ENCODE measurements at regions not wholly inside any gene's neighbourhood (a gene's known extent, or its start where the extent isn't known, plus 50 kb on each side); places are given as distances from the start of the nearest gene placed in this dataset.

DNA sequence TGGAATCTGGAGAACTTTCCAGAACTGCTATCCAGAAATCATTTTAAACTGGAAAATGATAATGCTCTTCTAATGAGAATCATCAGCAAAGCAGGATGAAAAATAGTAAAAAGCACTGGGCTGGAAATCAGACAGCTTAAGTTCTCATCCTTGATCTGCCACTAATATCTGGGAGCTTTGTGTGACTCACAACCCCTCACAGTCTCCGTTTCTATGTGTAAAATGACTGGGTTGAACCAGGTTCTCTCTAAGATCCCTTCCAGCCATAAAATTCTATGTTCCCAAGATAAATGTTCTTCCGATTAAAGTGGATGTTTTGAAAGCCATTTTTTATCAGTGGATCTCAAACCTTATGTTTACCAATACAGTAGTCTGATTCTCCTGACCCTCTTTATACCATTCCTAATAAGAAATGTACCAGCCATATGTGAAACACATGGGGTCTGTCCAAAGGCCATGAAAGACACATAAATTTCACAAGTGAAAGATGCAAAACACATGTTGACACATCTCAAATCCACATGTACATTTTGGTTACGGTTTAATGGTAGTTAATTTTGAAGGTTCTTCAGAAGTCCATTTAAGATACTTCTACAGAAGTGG is 188.8 kb downstream of the EN1 start:
- H3K27me3 Mint-ChIP-seq (ENCODE audit: low read depth) = no peaks in the 10 kb centered on the region
- ChIA-PET CTCF (no interaction called here), POLR2A (no interaction called here)
- ATAC-seq (no peak), DNase-seq (ENCODE audit: low spot score) (no peak)
- no peak overlapping the region for H3K4me3 Mint-ChIP-seq
- no peak overlapping the region for H3K27ac Mint-ChIP-seq
- H3K4me1 Mint-ChIP-seq = peaks cover 8% of the 10 kb centered on the region
- TF ChIP-seq RORB (CRISPR knock-in tag; IDR thresholded peaks at IDR 0.05) (no peak), GRHL2 (CRISPR knock-in tag; IDR thresholded peaks at IDR 0.05; ENCODE audit: insufficient replicate concordance, severe bottlenecking) (no peak), MYBL2 (CRISPR knock-in tag; IDR thresholded peaks at IDR 0.05) (no peak), NFATC4 (CRISPR knock-in tag; IDR thresholded peaks at IDR 0.05) (no peak), FOXJ3 (CRISPR knock-in tag; IDR thresholded peaks at IDR 0.05; ENCODE audit: borderline replicate concordance) (no peak), ETV6 (CRISPR knock-in tag; IDR thresholded peaks at IDR 0.05) (no peak), ZNF671 (CRISPR knock-in tag; IDR thresholded peaks at IDR 0.05) (no peak), ZNF219 (CRISPR knock-in tag; IDR thresholded peaks at IDR 0.05; ENCODE audit: borderline replicate concordance) (no peak), ZNF423 (CRISPR knock-in tag; IDR thresholded peaks at IDR 0.05) (no peak), PRDM15 (CRISPR knock-in tag; IDR thresholded peaks at IDR 0.05) (no peak)
- TF ChIP-seq, protein P1, sequence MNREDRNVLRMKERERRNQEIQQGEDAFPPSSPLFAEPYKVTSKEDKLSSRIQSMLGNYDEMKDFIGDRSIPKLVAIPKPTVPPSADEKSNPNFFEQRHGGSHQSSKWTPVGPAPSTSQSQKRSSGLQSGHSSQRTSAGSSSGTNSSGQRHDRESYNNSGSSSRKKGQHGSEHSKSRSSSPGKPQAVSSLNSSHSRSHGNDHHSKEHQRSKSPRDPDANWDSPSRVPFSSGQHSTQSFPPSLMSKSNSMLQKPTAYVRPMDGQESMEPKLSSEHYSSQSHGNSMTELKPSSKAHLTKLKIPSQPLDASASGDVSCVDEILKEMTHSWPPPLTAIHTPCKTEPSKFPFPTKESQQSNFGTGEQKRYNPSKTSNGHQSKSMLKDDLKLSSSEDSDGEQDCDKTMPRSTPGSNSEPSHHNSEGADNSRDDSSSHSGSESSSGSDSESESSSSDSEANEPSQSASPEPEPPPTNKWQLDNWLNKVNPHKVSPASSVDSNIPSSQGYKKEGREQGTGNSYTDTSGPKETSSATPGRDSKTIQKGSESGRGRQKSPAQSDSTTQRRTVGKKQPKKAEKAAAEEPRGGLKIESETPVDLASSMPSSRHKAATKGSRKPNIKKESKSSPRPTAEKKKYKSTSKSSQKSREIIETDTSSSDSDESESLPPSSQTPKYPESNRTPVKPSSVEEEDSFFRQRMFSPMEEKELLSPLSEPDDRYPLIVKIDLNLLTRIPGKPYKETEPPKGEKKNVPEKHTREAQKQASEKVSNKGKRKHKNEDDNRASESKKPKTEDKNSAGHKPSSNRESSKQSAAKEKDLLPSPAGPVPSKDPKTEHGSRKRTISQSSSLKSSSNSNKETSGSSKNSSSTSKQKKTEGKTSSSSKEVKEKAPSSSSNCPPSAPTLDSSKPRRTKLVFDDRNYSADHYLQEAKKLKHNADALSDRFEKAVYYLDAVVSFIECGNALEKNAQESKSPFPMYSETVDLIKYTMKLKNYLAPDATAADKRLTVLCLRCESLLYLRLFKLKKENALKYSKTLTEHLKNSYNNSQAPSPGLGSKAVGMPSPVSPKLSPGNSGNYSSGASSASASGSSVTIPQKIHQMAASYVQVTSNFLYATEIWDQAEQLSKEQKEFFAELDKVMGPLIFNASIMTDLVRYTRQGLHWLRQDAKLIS (CRISPR knock-in tag; IDR thresholded peaks at IDR 0.05; ENCODE audit: borderline replicate concordance) = no peak
- no peaks in the 10 kb centered on the region for H3K36me3 Mint-ChIP-seq
- no peaks in the 10 kb centered on the region for H3K9me3 Mint-ChIP-seq

DNA sequence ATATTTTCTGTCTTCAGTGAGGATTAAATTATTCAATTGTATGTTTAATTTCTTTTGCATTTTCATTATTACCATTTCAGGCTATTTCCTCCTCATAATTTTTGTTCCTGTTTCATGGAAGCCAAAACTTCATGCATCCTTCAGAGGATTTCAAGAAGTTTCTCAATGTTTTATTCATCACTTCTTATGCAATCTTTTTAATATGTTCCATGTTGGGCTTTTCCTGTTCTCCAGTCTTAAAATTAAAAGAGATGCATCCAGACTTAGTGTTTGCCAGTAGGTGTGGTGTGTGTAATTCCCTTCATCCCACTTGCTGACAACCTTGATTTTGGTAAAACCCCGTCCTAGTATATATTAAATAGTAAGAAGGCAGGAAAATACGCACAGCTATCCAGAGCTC is 190.0 kb downstream of the EN1 start:
- Mint-ChIP-seq H3K36me3 (no peaks in the 10 kb centered on the region), H3K27me3 (ENCODE audit: low read depth) (no peaks in the 10 kb centered on the region), H3K4me1 (peaks cover 8% of the 10 kb centered on the region), H3K27ac (no peak overlapping the region), H3K4me3 (no peak overlapping the region), H3K9me3 (no peaks in the 10 kb centered on the region; the same call in 1 of the 2 replicates)
- ChIA-PET CTCF (no interaction called here), POLR2A (no interaction called here)
- DNase-seq (ENCODE audit: low spot score) (no peak), ATAC-seq (no peak)
- TF ChIP-seq E2F5 (CRISPR knock-in tag; IDR thresholded peaks at IDR 0.05) (no peak), JAZF1 (CRISPR knock-in tag; IDR thresholded peaks at IDR 0.05) (no peak), ZBTB21 (CRISPR knock-in tag; IDR thresholded peaks at IDR 0.05; ENCODE audit: borderline replicate concordance) (no peak), TEAD4 (CRISPR knock-in tag; IDR thresholded peaks at IDR 0.05) (no peak), OVOL2 (CRISPR knock-in tag; IDR thresholded peaks at IDR 0.05; ENCODE audit: borderline replicate concordance) (no peak), FOXJ3 (CRISPR knock-in tag; IDR thresholded peaks at IDR 0.05; ENCODE audit: borderline replicate concordance) (no peak), KAT7 (CRISPR knock-in tag; IDR thresholded peaks at IDR 0.05; ENCODE audit: borderline replicate concordance) (no peak), NFYB (CRISPR knock-in tag; conservative IDR thresholded peaks at IDR 0.05; ENCODE audit: low read depth) (no peak), JUN (CRISPR knock-in tag; IDR thresholded peaks at IDR 0.05) (no peak), ZMAT4 (CRISPR knock-in tag; IDR thresholded peaks at IDR 0.05) (no peak)
- TF ChIP-seq, protein P1 (CRISPR knock-in tag; IDR thresholded peaks at IDR 0.05; ENCODE audit: borderline replicate concordance) = no peak
- TF ChIP-seq, protein P2, sequence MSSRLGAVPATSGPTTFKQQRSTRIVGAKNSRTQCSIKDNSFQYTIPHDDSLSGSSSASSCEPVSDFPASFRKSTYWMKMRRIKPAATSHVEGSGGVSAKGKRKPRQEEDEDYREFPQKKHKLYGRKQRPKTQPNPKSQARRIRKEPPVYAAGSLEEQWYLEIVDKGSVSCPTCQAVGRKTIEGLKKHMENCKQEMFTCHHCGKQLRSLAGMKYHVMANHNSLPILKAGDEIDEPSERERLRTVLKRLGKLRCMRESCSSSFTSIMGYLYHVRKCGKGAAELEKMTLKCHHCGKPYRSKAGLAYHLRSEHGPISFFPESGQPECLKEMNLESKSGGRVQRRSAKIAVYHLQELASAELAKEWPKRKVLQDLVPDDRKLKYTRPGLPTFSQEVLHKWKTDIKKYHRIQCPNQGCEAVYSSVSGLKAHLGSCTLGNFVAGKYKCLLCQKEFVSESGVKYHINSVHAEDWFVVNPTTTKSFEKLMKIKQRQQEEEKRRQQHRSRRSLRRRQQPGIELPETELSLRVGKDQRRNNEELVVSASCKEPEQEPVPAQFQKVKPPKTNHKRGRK (CRISPR knock-in tag; IDR thresholded peaks at IDR 0.05; ENCODE audit: borderline replicate concordance) = no peak

Measured in WTC11 (cell line).